ENCODE measurements at regions not wholly inside any gene's neighbourhood (a gene's known extent, or its start where the extent isn't known, plus 50 kb on each side); places are given as distances from the start of the nearest gene placed in this dataset.
"Not testable (repeated sequence)": the region's sequence is repeated elsewhere in the genome, so short reads cannot be mapped to it uniquely, and the experiment has no call there.

DNA sequence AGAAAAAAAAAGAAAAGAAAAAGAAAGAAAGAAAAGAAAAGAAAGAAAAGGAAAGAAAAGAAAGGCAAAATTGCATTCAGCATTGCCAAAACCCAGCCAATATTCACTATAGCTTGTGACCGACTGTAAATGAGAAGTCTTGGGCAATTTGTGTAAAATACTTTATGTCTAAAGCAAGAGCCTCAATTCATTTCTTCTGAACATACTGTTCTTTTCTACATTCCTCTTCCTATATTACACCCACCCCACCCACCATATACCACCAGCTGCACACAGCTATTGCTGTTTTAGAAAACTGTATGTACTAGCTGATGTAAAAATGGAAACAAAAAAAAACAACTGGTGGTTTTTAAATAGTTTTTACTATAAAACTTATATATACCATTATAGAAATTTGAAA is 156.9 kb upstream of the TTC29 start:
- no peak for DNase-seq (ENCODE audit: low read depth)

GRCh38 chr4:147103403-147103946 is 157.8 kb upstream of the TTC29 start:
- no peak for DNase-seq (ENCODE audit: low read depth)

DNA sequence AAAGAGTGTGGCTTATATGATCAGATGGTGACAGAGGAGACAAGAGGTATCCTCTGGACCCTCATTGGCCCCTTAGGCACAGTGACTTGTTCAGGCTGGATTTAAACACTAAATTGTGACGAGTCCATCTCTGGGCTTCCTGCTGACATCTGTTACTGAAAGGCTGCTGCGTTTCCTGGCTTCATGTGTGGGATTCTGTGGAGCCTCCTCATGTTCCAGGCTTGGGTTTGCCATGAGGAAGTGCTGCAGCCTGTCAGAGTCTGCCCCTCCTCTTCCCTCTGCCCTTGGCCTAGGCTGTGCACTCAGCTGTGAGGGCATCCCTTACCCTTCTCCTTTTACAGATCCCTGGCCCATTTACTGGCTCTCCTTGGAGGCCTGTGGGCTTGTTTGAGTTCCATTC is 159.1 kb upstream of the TTC29 start:
- DNase-seq (ENCODE audit: low read depth): no peak

GRCh38 chr4:147108409-147108808 is 162.7 kb upstream of the TTC29 start:
- DNase-seq (ENCODE audit: low read depth): no peak

DNA sequence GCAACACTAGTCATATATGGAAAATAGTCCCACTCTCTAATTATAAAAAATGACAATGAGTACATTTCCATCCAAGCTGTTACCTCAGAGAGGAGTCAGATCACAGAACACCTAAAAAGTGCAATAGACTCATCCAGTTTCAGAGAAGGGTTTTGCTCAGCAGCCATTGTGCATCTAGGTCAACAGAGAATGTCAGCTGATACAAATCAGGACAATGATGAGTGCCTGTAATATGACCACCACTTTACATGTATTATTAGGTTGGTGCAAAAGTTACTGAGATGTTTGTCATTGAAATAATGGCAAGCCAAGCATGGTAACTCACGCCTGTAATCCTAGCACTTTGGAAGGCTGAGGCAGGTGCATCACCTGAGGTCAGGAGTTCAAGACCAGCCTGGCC is 164.1 kb upstream of the TTC29 start:
- no peak for DNase-seq (ENCODE audit: low read depth)

DNA sequence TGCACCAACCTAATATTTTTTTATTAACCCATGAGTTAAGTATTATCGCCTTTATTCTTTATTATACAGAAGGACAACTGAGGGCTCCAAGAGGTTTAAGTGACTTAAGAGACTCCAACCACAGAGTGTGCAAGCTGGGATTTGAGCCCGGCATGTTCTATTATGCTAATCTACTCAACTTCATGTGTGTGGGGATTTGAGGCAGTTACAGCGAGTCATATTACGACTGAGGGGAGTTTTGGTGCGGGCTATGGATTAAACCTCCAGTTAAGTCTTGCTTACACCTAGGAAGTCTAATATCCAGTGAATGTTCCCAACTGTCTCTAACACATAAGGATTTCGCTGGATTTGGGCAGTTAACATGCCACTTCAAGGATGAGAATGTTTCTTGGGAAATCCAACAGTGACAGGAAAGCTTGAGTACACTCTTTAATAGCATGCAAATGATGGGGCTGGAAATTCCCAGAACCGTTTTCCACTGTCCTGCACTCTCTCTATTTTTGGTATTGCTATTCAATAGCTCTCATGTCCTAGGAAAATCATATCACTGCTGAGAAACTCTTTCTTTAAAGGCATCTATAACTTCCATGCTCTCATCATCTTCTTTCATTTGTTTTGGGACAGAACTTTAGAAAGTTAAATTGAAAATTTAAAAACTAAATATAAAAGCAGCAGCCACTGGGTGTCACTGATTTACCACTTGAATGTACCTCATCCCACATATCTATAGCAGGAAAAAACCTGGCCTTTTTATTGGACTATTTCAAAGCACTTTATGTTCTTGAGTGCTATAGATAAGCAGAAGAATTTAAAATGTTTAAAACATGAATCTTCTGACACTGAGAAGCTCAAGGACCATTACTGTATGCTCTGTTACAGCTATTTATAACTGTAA is 165.1 kb upstream of the TTC29 start:
- no peak for DNase-seq (ENCODE audit: low read depth)

DNA sequence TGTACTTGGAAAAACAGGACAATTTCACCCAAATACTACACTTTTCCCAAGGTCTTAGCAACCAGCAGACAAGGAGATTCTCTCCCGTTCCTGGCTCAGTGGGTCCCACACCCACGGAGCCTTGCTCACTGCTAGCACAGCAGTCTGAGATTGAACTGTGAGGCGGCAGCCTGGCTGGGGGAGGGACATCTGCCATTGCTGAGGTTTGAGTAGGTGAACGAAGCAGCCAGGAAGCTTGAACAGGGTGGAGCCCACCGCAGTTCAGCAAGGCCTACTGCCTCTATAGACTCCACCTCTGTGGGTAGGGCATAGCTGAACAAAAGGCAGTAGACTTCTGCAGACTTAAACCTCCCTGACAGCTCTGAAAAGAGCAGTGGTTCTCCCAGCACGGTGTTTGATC is 166.5 kb upstream of the TTC29 start:
- not testable (repeated sequence) for DNase-seq (ENCODE audit: low read depth)

- no peak for DNase-seq (ENCODE audit: low read depth)
These were observed 171.8 kb upstream of the TTC29 start for GRCh38 chr4:147117431-147117830.

DNA sequence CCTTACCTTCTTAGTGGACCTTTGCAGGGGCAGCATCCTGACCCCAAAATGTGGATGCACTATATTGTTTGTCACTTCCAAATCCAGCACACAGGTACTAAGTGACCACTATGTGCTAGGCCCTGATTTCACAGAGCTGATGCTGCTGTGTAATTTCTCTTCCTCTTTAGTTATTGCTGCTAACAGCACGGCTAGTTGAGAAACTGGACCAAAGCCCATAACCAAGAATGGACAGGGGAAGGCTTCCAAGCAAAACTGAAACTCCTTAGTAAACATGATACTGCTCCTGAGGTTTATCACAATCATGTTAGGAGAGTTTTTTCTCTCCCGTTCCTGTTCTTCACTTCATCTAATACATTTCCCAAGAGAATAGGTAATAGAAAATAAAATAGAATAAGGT is 172.9 kb upstream of the TTC29 start:
- no peak for DNase-seq (ENCODE audit: low read depth)

- DNase-seq (ENCODE audit: low read depth): no peak
These were observed 177.0 kb upstream of the TTC29 start for GRCh38 chr4:147122685-147123084.

- no peak for DNase-seq (ENCODE audit: low read depth)
These were observed 177.5 kb upstream of the TTC29 start for GRCh38 chr4:147123146-147123545.

- no peak for DNase-seq (ENCODE audit: low read depth)
These were observed 183.1 kb upstream of the TTC29 start for GRCh38 chr4:147128787-147129186.

- DNase-seq (ENCODE audit: low read depth): no peak
These were observed 184.0 kb upstream of the TTC29 start for GRCh38 chr4:147129687-147130086.

GRCh38 chr4:147134536-147135210 is 189.0 kb upstream of the TTC29 start:
- DNase-seq (ENCODE audit: low read depth): no peak

GRCh38 chr4:147136310-147136709 is 190.6 kb upstream of the TTC29 start:
- no peak for DNase-seq (ENCODE audit: low read depth)

- DNase-seq (ENCODE audit: low read depth): no peak
These were observed 191.1 kb upstream of the TTC29 start for GRCh38 chr4:147136751-147137150.

GRCh38 chr4:147137280-147137679 is 191.6 kb upstream of the TTC29 start:
- no peak for DNase-seq (ENCODE audit: low read depth)

DNA sequence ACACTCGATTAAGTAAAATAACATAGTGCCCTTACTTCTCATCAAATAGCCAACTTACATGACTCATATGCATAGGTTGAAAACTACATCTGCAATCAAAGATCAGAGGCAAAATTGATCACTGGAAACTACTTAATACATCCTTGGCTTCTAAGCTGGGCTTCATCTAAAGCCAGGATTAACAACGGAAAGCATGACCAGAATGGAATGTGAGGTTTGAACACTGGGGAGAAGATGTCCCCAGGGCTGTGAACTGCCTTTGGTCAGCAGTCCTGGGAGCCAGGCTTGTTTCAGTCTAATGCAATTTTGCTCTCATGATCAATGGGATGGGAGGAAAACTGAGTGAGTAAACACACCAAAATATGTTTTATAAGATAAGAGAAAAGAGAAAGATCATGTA is 192.5 kb upstream of the TTC29 start:
- no peak for DNase-seq (ENCODE audit: low read depth)

- DNase-seq (ENCODE audit: low read depth): no peak
These were observed 194.0 kb upstream of the TTC29 start for GRCh38 chr4:147139455-147140198.

- no peak for DNase-seq (ENCODE audit: low read depth)
These were observed 206.1 kb upstream of the TTC29 start for GRCh38 chr4:147151763-147152162.

GRCh38 chr4:147157860-147158701 is 212.4 kb upstream of the TTC29 start:
- no peak for DNase-seq (ENCODE audit: low read depth)
